GM13976 (cell line): ENCODE measurements at regions not wholly inside any gene's neighbourhood (a gene's known extent, or its start where the extent isn't known, plus 50 kb on each side); places are given as distances from the start of the nearest gene placed in this dataset.
"Not testable (repeated sequence)": the region's sequence is repeated elsewhere in the genome, so short reads cannot be mapped to it uniquely, and the experiment has no call there.

Experiments
- DNase-seq: peaks from one replicate; pipeline ENCODE4 v3.0.0; 2012; ENCODE audit warnings: low spot score
- in situ Hi-C: fragments of 300-500 bp; cut with MboI; formaldehyde crosslinking; loops from one replicate; pipeline ENCODE4 v1.12.0; 2022; ENCODE audit warnings: low sequenced_read_pairs, mixed read lengths, inconsistent platforms; ENCODE audit not compliant: unreplicated experiment
- TF ChIP-seq, protein P1 (sequence below): IDR thresholded peaks from 2 replicates; pipeline ENCODE4 v1.5.1; 2012; ENCODE audit warnings: borderline replicate concordance, mild to moderate bottlenecking; ENCODE audit not compliant: insufficient read depth; ENCODE audit errors: extremely low read depth, missing control alignments, control extremely low read depth

DNA sequence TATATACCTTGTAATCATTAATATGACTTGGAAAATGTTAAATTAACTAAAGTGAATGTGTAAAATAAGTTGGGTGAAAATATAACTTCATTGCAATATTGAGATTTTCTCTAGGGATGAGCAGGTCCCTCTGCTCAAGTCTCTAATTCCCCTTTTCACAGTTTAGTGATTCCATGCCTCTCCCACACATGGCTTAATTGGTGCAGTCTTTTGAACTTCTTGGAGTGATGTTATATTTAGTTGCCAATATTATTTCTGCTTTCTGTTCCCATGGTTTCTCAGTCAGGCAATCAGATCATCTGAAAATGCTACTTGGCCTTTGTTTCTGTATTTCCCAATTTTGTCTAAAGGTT, 233.7 kb upstream of the SPOPL start:
- in situ Hi-C loops = no loop called here
- TF ChIP-seq, protein P1, sequence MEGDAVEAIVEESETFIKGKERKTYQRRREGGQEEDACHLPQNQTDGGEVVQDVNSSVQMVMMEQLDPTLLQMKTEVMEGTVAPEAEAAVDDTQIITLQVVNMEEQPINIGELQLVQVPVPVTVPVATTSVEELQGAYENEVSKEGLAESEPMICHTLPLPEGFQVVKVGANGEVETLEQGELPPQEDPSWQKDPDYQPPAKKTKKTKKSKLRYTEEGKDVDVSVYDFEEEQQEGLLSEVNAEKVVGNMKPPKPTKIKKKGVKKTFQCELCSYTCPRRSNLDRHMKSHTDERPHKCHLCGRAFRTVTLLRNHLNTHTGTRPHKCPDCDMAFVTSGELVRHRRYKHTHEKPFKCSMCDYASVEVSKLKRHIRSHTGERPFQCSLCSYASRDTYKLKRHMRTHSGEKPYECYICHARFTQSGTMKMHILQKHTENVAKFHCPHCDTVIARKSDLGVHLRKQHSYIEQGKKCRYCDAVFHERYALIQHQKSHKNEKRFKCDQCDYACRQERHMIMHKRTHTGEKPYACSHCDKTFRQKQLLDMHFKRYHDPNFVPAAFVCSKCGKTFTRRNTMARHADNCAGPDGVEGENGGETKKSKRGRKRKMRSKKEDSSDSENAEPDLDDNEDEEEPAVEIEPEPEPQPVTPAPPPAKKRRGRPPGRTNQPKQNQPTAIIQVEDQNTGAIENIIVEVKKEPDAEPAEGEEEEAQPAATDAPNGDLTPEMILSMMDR = no peak
- no peak for DNase-seq

DNA sequence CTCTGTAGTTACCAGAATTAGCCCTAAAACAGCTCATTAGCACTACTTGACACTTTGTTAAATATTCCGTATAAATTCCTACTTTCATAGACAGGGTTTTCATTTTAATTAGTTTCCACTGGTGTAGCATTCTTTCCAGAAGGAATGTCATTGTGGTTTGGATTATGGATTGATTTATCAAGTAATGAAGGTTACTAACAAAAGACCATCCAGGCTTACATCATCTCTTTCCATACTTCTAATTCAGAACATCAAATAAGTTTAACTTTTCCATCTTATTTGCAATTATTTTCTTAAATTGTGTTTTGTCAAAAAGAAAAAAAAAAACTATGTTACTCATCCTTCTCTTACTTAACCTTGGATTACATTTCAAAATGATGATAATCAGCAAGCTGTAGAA, 231.8 kb upstream of the SPOPL start:
- no peak for DNase-seq
- TF ChIP-seq, protein P1 = no peak
- in situ Hi-C loops = no loop called here

DNA sequence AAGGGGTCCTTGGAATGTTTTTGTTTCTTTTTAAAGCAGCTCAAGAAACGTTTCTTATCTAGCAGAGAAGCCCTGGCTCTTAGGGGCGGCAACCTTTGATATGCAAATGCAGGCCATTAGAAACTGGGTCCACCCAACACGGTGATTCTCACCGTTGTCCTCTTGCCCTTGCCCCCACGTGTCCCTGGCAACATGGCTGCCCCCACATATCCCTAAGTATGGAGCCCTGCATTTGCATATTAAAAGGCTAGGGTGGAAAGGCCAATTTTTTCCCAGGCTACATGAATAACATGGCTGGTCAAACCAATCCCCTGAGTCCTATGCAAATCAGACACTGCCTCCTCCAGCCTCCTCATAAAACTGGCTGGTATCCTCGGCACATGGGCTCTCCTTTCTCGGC, 230.1 kb upstream of the SPOPL start:
- DNase-seq = no peak
- TF ChIP-seq, protein P1 = no peak
- in situ Hi-C loops = no loop called here

DNA sequence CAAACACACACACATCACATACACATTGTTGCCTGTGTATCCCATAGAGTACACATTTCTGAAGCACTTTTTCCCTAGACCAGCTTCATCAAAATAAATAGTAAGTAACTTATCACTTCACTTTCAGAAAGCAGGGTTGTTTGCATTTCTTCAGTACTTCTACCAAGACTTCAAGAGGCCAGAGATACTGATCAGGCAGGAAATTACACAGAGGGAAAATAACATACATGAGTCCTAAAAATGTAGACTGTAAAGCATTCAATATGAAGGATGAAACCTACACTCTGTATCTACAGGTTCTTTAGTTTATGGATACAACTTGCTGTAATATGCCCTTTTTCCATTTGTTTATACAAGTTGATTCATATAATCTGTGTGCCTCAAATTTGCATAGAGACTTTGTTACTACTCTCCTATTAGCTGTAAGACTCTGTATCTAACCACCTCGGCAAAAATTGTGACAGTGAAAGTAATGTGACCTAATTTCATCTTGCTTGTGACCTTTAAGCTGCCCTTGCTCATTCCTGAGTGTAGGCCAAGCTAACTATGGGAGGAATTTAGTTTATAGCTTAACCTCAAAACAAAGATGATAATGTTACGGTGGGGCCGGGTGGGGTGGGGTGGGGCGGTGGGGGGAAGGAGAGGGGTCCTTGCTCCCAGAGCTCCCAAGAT, 228.9 kb upstream of the SPOPL start:
- in situ Hi-C loops = no loop called here
- DNase-seq = no peak
- TF ChIP-seq, protein P1 = no peak

DNA sequence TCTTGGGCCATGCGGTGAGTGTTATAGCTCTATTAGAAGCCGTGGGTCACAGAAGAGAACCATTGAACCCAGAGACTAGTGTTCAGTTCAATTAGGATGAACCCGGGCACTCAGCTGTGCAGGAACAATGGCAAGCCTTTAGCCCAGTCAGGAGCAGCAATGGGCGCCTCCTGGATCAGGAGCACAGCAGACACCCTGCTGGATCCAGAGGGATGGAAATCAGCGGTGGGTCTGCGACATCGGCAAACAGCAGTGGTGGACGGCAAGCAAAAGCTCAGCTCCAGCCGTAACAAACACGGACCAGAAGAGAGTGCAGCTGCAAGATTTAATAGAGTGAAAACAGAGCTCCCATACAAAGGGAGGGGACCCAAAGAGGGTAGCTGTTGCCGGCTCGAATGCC, 228.3 kb upstream of the SPOPL start:
- DNase-seq, in situ Hi-C loops: not testable (repeated sequence)

DNA sequence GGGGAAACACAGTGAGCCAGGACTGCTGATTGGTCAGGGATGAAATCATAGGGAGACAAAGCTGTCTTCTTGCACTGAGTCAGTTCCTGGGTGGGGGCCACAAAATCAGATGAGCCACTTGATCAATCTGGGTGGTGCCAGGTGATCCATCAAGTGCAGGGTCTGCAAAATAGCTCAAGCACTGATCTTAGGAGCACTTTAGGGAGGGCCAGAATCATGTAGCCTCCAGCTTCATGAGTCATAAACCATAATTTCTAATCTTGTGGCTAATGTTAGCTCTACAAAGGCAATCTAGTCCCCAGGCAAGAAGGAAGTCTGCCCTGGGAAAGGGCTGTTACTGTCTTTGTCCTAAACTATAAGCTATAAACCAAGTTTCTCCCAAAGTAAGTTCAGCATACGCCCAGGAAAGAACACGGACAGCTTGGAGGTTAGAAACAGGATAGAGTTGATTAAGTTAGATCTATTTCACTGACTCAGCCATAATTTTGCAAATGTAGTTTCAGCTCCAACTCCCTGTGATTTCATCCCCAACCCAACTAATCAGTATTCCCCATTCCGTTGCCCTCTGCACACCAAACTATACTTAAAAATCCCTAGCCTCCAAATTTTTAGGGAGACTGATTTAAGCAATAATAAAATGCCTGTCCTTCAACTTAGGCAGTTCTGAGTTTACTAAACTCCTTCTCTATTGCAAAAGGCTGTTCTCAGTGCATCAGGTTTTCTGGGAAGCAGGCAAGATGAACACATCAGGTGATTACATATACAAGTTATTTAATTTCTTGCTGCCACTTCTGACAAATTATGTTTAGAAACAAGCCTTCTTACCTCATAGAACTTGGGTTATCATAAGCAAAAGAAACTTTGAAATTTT, 226.9 kb upstream of the SPOPL start:
- DNase-seq = no peak
- in situ Hi-C loops = no loop called here
- TF ChIP-seq, protein P1 = no peak

DNA sequence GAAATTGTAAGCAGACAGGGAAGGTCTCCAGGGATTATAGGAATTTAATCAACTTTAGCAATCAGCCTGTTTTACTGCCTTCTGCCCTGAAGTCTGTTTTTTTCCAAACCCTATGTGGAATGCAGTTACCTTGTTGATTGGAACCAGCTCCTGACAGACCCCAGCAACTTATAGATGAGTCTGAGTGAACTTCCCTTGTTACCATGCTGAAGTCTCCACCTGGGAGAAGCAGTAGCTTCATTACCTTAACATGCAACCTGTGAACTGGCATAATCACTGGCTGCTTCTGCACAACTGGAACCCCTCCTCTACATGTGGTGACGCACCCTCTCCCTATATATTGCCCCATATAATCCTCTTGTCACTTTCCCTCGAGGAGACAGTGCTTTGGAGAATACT, 226.3 kb upstream of the SPOPL start:
- TF ChIP-seq, protein P1 = no peak
- DNase-seq = no peak
- in situ Hi-C loops = no loop called here
